ENCODE measurements at regions not wholly inside any gene's neighbourhood (a gene's known extent, or its start where the extent isn't known, plus 50 kb on each side); places are given as distances from the start of the nearest gene placed in this dataset.
"Not testable (repeated sequence)": the region's sequence is repeated elsewhere in the genome, so short reads cannot be mapped to it uniquely, and the experiment has no call there.

GRCh38 chr4:171532968-171533367 is 280.2 kb upstream of the GALNTL6 start:
- no peak for DNase-seq (ENCODE audit: low read depth)

GRCh38 chr4:171524903-171525302 is 288.3 kb upstream of the GALNTL6 start:
- DNase-seq (ENCODE audit: low read depth) = no peak

- DNase-seq (ENCODE audit: low read depth) = no peak
These were observed 291.5 kb upstream of the GALNTL6 start for GRCh38 chr4:171521726-171522125.

- DNase-seq (ENCODE audit: low read depth) = no peak
These were observed 293.7 kb upstream of the GALNTL6 start for GRCh38 chr4:171519457-171519856.

- no peak for DNase-seq (ENCODE audit: low read depth)
These were observed 295.3 kb upstream of the GALNTL6 start for GRCh38 chr4:171517883-171518282.

GRCh38 chr4:171516694-171517093 is 296.5 kb upstream of the GALNTL6 start:
- no peak for DNase-seq (ENCODE audit: low read depth)

- DNase-seq (ENCODE audit: low read depth) = no peak
These were observed 328.5 kb upstream of the GALNTL6 start for GRCh38 chr4:171484681-171485080.

GRCh38 chr4:171478181-171478580 is 335.0 kb upstream of the GALNTL6 start:
- DNase-seq (ENCODE audit: low read depth) = no peak

GRCh38 chr4:171475111-171475510 is 338.1 kb upstream of the GALNTL6 start:
- not testable (repeated sequence) for DNase-seq (ENCODE audit: low read depth)

- no peak for DNase-seq (ENCODE audit: low read depth)
These were observed 340.0 kb upstream of the GALNTL6 start for GRCh38 chr4:171473155-171473554.

GRCh38 chr4:171472230-171472629 is 341.0 kb upstream of the GALNTL6 start:
- DNase-seq (ENCODE audit: low read depth) = no peak

- no peak for DNase-seq (ENCODE audit: low read depth)
These were observed 348.7 kb upstream of the GALNTL6 start for GRCh38 chr4:171464499-171464898.

GRCh38 chr4:171461191-171461590 is 352.0 kb upstream of the GALNTL6 start:
- no peak for DNase-seq (ENCODE audit: low read depth)

GRCh38 chr4:171448919-171449481 is 364.2 kb upstream of the GALNTL6 start:
- DNase-seq (ENCODE audit: low read depth) = no peak

GRCh38 chr4:171448358-171448757 is 364.8 kb upstream of the GALNTL6 start:
- DNase-seq (ENCODE audit: low read depth) = no peak

- DNase-seq (ENCODE audit: low read depth) = no peak
These were observed 371.8 kb upstream of the GALNTL6 start for GRCh38 chr4:171441300-171441941.

- no peak for DNase-seq (ENCODE audit: low read depth)
These were observed 379.5 kb upstream of the GALNTL6 start for GRCh38 chr4:171433674-171434073.

GRCh38 chr4:171432536-171432935 is 380.7 kb upstream of the GALNTL6 start:
- no peak for DNase-seq (ENCODE audit: low read depth)

GRCh38 chr4:171430495-171430894 is 382.7 kb upstream of the GALNTL6 start:
- DNase-seq (ENCODE audit: low read depth) = no peak

- no peak for DNase-seq (ENCODE audit: low read depth)
These were observed 416.0 kb upstream of the GALNTL6 start for GRCh38 chr4:171397175-171397574.

- no peak for DNase-seq (ENCODE audit: low read depth)
These were observed 422.6 kb upstream of the GALNTL6 start for GRCh38 chr4:171390626-171391025.

- no peak for DNase-seq (ENCODE audit: low read depth)
These were observed 434.9 kb upstream of the GALNTL6 start for GRCh38 chr4:171378323-171378722.

GRCh38 chr4:171376724-171377123 is 436.5 kb upstream of the GALNTL6 start:
- no peak for DNase-seq (ENCODE audit: low read depth)

GRCh38 chr4:171353535-171353934 is 459.7 kb upstream of the GALNTL6 start:
- no peak for DNase-seq (ENCODE audit: low read depth)

All from M059J (cell line).